ENCODE measurements at regions not wholly inside any gene's neighbourhood (a gene's known extent, or its start where the extent isn't known, plus 50 kb on each side); places are given as distances from the start of the nearest gene placed in this dataset.
"Not testable (repeated sequence)": the region's sequence is repeated elsewhere in the genome, so short reads cannot be mapped to it uniquely, and the experiment has no call there.

GRCh38 chr2:15681089-15681885 lies 89.6 kb downstream of the DDX1 start:
- DNase-seq, result no peak

DNA sequence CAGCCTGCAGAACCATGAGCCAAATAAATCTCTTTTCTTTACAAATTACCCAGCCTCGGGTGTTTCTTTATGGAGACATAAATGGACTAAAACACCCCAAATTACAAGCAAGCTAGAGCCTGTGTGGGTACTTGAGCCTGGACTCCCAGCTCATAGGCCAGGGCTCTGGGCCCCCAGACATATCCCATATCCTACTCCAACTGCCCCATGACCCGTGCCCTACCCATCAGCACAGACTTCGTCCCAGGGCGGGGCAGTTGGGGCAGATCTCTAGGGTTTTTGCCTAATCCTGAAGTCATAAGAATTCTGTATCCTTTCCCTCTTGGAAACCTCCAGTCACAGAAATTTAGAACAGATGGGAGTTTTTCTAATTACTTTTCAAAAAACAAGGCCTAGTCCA lies 90.7 kb downstream of the DDX1 start:
- no peak for DNase-seq

- DNase-seq, result no peak
Measured at GRCh38 chr2:15684161-15685039, 92.7 kb downstream of the DDX1 start.

GRCh38 chr2:15685143-15685542 lies 93.5 kb downstream of the DDX1 start:
- DNase-seq, result no peak

DNA sequence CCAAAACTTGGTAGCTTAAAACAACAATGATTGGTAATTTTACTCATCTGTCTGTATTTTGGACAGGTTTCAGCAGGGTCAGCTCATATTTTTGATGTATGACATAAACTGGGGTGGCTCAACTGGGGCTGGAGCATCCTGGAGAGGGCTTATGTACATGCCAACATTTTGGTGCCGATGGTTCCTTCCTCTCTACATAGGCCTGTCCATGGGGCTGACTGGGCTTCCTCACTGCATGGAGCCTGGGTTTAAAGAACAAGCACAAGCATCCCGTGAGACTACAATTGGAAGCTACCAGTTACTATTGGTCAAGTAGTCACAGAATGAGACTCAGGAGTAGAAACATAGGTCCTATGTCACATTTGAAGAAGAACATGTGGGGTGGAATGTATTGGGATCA lies 95.0 kb downstream of the DDX1 start:
- no peak for DNase-seq

DNA sequence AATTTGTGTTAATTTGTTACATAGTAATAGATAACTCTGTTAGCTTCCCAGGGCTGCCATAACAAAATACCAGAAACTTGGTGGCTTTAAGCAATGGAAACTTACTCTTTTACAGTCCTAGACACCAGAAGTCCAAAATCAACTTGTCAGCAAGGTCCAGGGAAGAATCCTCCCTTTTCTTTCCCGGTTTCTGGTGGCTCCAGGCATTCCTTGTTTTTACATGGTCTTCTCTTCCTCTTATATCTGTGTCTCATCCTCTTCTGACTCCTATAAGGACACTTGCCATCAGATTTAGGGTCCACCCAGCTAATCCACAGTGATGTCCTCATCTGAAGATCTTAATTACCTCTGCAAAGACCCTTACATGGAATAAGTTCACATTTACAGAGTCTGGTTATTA lies 95.6 kb downstream of the DDX1 start:
- no peak for DNase-seq

DNA sequence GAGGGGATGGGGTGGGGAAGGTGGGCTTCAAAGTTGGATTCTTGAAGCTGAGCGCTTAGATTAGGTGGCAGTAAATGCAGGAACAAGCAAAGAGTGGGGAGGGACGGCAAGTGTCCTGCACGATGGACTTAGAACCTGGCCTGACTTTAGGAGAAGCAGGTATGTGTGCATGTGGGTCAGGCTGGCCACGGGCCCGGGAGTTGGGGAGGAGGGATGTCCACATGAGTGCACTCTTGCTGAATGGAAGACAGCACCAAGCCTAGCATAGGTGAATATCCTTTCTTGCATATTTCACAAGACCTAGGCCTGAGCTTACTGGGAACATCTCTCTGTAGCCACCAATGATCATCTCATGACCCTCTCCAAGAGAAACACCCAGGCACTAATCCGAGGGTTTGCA lies 96.1 kb downstream of the DDX1 start:
- DNase-seq, result no peak

- no peak for DNase-seq
Measured at GRCh38 chr2:15688924-15689568, 97.4 kb downstream of the DDX1 start.

GRCh38 chr2:15689654-15690053 lies 98.0 kb downstream of the DDX1 start:
- no peak for DNase-seq

DNA sequence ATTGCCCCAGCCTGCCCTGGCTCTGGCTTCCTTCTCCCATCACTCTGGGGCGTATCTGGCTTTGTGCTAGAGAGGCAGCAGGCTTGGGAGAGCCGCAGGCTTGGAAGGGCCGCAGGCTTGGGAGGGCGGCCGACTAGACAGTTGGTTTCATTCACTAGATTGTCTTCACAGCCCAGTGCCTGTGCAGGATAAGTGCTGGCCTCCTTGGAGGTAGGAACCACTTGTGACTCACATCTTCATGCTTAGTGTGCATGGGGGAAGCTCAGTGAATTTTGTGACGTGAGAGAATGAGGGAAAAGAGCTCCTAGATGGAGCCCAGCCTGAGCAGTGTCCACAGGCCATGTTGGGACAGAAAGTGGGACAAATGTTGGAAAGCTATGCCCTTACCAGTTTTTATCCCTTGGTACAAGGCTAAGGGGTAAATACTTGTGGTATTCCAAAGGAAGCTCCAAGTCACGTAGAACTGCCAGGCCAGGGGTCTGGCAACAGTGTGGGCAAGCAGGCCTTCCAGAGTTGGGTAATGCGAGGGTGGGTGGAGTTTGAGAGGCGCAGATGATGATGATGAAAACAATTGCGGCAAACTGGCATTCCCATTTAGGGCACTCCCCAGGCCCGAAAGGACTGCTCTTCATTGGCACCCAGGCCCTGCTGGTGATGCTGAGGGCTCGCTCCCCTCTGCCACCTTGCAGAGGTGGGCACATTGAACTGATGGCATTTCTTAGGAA lies 100.1 kb downstream of the DDX1 start:
- no peak for DNase-seq

DNA sequence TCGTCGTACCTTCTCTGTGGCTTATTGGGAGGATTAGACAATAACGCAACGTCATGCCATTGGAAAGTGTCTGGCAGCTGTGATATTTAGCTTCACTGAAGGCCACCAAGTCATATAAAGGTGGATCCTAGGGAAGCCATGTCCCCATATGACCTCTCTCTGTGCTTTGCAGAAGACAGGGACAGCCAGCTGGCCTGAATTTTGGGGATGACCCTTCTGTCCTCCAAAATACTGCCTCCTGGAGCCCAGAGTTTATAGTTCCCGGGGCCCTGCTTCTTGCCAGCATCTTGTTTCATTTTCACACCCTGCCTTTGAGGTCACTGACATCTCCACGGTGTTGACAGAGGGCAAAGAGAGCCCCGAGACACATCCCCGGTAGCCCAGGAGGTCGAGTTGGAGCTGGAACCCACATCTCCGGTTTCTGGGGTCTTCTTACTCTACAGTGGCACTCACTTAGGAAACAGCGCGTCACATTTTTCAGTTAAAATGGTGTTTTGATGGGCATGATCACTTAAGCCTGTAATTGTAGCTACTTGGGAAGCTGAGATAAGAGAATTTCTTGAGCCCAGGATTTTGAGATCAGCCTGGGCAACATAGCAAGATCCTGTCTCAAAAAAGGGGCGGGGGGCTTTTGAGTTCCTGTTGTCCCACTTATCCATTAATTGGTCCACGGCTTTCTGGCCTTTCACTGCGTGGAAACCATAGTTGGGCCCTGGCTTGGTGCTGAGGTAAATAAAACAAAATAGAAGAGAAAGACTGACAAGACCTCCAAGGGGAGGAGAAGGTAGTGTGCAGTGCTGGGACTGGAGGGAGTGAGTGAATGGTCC lies 101.1 kb downstream of the DDX1 start:
- no peak for DNase-seq

DNA sequence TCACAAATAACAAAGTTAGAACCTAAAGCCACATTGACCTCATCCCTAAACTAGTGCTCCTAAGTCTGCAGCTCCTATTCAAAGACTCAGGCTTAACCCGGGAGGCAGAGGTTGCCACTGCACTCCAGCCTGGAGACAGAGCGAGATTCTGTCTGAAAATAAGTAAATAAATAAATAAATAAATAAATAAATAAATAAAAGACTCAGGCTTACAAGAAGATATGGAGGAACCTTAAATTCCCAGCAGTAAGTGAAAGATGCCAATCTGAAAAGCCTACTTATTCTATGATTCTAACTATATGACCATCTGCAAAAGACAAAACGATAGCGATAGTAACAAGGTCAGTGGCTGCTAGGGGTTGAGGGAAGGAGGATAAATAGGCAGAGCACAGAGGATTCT lies 101.7 kb downstream of the DDX1 start:
- DNase-seq, result no peak

- no peak for DNase-seq
Measured at GRCh38 chr2:15693926-15694588, 102.4 kb downstream of the DDX1 start.

- DNase-seq, result no peak
Measured at GRCh38 chr2:15694589-15694986, 102.9 kb downstream of the DDX1 start.

- no peak for DNase-seq
Measured at GRCh38 chr2:15695582-15696330, 104.1 kb downstream of the DDX1 start.

DNA sequence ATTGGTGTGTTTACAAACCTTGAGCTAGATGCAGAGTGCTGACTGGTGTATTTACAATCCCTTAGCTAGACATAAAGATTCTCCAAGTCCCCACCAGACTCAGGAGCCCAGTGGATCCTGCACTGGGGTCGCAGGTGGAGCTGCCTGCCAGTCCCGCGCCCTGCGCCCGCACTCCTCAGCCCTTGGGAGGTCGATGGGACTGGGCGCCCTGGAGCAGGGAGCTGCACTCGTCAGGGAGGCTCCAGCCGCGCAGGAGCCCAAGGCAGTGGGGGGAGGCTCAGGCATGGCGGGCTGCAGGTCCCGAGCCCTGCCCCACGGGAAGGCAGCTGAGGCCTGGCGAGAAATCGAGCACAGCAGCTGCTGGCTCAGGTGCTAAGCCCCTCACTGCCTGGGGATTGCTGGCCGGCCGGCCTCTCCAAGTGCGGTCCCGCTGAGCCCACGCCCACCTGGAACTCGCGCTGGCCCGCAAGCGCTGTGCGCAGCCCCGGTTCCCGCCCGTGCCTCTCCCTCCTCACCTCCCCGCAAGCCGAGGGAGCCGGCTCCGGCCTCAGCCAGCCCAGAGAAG lies 105.0 kb downstream of the DDX1 start:
- DNase-seq, result not testable (repeated sequence)

GRCh38 chr2:15700131-15700530 lies 108.5 kb downstream of the DDX1 start:
- DNase-seq, result no peak

DNA sequence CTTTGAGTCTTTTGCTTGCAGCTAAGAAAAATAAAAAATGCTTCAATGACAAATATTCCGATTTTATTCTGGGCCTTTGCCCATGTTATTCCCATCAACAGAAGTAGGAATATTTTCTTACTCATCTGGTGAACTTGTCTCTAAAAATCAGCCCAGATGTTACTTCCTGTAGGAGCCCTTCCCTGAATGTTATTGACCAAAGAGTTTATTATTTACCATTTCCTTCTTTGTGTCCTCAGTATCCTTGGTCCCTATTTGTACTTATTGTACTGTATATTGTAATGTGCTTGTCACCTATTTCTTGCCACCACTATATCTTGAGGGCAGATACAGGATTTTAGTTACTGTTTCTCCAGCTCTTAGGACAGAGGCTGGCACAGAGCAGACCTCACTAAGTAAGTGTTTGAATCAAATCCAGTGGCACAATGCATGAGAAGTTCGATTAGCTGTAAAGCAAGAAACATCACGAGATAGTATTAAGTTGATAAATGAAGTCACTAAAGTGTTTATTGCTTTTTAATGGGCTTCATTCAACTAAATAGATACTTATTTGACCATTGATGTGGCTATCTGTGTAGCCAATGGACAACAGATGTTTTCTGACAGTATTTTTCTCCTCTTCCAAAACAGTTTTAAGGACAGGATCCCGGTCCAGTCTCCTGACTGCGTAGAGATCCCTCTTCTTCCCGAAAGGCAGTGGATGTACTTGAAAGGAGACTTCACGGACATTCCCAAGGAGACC lies 109.1 kb downstream of the DDX1 start:
- no peak for DNase-seq

DNA sequence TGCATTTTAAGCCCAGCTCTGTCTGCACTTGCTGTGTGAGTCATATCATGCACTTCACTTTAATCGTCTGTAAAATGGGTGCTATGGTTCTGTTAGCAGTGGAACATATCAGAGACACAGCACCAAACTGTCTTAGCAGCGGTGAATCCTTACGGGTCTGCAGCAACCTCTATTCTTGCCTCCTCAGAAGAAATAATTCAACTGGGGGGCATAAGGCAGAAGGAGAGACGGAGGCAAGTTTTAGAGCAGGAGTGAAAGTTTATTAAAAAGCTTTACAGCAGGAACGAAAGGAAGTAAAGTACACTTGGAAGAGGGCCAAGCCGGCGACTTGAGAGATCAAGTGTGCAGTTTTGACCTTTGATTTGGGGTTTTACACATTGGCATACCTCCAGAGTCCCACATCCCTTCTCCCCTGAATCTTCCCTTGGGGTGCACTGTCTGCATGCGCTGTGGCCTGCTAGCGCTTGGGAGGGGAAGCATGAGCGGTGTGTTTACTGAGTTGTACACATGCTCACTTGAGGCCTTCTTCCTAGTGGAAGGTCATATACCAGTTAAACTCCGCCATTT lies 109.8 kb downstream of the DDX1 start:
- DNase-seq, result no peak
